ENCODE measurements at regions not wholly inside any gene's neighbourhood (a gene's known extent, or its start where the extent isn't known, plus 50 kb on each side); places are given as distances from the start of the nearest gene placed in this dataset.

DNA sequence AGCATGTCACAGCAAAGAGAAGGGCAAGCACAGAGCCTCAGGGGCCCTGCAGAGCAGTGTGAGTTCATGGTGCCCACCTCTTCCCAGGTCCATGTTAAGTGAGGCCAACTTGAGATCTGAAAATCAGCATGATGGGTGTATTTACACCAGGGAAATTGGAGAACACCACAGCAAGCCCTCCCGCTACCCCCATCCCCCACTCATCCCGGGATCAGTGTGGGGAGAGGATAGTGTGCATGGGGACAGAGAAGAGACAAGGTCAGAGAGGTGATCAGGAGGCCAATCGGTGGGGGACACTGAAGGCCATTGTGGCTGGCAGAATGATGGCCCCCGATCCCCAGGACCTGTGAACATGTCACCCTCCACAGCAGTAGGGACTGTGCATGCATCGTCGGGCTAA lies 54.7 kb downstream of the PTGR3 start:
- TF ChIP-seq POLR2A (IDR thresholded peaks at IDR 0.05): no peak
- no peak for TF ChIP-seq POLR2AphosphoS5 (IDR thresholded peaks at IDR 0.05)

Measured in gastroesophageal sphincter (tissue), 2 donors.